ENCODE measurements at regions not wholly inside any gene's neighbourhood (a gene's known extent, or its start where the extent isn't known, plus 50 kb on each side); places are given as distances from the start of the nearest gene placed in this dataset.

DNA sequence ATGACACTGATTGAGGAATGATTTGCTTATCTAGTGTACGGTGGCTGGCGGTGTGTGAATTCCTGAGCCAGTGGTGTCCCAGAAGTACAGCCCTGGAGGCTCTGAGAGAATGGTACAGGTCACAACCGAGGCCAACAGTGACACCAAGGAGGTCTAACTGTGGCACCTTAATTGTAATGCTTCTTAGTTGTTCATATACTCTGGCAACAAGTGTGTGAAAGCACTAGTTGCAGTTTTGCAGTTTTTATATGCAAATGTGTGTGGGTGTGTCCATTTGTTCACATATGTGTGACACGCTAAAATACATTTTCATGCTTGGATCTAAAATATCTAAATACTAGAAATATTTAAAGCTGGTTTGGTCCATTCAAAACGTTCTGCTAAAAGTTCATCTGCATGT lies 185.3 kb upstream of the FMN2 start:
- no peak overlapping the region for H3K27ac Mint-ChIP-seq
- no peaks in the 10 kb centered on the region for H3K27me3 Mint-ChIP-seq
- no peaks in the 10 kb centered on the region for H3K36me3 Mint-ChIP-seq (ENCODE audit: low read depth)
- H3K4me3 Mint-ChIP-seq = no peak overlapping the region
- no peak for DNase-seq
- H3K4me1 Mint-ChIP-seq = no peaks in the 10 kb centered on the region
- H3K9me3 Mint-ChIP-seq = no peaks in the 10 kb centered on the region
- intact Hi-C loops (cut with micrococcal nuclease) = no loop called here

DNA sequence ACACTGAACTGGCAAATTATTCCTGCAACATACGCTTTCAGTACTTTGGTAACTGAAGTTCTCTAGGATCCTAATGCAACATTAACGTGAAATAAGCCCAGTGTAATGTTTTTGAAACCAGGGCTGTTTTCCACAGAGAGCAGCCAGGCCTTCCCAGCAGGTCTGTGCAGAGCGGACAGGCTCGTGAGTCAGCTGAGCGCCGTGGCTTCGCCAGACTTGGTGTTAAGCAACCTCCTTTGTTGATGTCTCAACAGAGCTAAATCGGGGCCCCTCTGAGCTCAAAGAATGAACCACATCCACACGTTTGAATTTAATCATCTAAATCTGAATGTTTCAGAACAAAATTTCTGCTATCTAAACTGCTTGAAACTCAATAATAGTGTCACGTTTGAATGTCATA lies 181.8 kb upstream of the FMN2 start:
- Mint-ChIP-seq H3K9me3 (no peaks in the 10 kb centered on the region), H3K4me1 (no peaks in the 10 kb centered on the region), H3K27me3 (peaks cover 1% of the 10 kb centered on the region), H3K4me3 (no peak overlapping the region), H3K27ac (no peak overlapping the region), H3K36me3 (ENCODE audit: low read depth) (no peaks in the 10 kb centered on the region)
- intact Hi-C loops (cut with micrococcal nuclease) = no loop called here
- no peak for DNase-seq

DNA sequence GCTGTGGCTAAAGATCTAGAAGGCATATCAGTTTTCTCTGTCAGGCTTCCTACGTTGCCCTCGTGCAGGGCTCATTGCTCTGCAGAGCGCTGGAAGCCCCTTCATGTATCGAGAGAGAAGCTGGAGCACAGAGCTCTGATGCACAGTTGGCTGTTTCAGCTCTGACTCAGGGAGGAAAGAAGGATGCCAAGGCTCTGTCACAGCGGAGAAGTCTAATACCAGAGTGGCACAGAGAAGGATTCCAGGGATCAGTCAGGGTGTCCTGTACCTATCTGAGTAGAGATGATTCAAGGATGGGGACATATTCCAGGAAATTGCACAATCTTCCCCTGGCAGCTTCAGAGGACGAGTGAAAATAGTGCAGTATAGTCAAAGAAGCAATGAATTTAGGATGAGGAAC lies 179.2 kb upstream of the FMN2 start:
- Mint-ChIP-seq H3K4me1 (no peaks in the 10 kb centered on the region), H3K4me3 (no peak overlapping the region), H3K27me3 (peaks cover 5% of the 10 kb centered on the region), H3K9me3 (no peaks in the 10 kb centered on the region), H3K27ac (no peak overlapping the region), H3K36me3 (ENCODE audit: low read depth) (no peaks in the 10 kb centered on the region)
- DNase-seq = no peak
- intact Hi-C loops (cut with micrococcal nuclease) = no loop called here

DNA sequence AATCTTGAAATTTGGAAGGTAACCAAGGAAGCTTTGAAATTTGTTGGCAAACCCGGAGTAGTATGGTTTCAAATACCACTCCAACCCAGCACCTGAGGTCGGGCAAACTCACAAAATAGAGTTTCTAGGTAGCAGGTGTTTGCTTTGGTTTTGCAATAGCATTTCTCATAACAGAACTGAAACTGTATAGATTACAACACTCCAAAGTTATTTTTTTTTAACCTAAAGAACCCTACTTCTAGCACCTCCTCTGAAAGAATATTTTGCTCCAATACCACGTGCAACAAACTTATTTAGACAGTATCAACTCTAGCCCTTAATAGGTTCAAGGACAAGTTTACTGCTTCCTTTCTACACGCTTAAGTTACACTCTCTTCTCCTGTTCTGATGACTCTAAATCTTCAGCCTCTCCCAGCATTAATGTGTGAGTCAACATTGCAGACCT lies 178.5 kb upstream of the FMN2 start:
- Mint-ChIP-seq H3K4me3 (no peak overlapping the region), H3K4me1 (no peaks in the 10 kb centered on the region), H3K27ac (no peak overlapping the region), H3K36me3 (ENCODE audit: low read depth) (no peaks in the 10 kb centered on the region), H3K27me3 (peaks cover 5% of the 10 kb centered on the region), H3K9me3 (no peaks in the 10 kb centered on the region)
- intact Hi-C loops (cut with micrococcal nuclease) = no loop called here
- DNase-seq = no peak

DNA sequence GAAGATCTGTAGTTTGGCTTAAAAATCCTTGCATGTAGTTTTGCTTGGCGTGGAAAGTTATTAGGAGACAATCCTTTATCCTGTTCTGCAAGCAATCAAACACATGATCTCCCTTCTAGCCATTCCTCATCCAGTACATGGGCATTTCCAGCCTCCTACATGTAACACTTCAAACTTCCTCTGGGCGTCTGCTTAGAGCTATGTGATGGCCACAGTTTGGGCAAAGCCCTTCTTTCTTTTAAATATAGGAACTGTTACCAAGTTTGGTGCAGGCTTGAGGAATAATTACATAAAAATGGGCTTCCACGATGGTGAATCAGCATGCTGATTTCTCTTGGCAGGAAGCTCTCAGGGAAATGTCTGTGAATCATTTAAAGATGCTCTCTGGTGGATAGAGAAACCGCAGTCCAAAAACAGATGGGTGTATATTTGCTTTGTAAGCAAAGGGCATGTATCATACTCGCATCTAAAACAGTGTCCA lies 176.9 kb upstream of the FMN2 start:
- DNase-seq = no peak
- Mint-ChIP-seq H3K4me3 (no peak overlapping the region), H3K27me3 (peaks cover 7% of the 10 kb centered on the region), H3K36me3 (ENCODE audit: low read depth) (no peaks in the 10 kb centered on the region), H3K27ac (no peak overlapping the region), H3K4me1 (no peaks in the 10 kb centered on the region), H3K9me3 (no peaks in the 10 kb centered on the region)
- intact Hi-C loops (cut with micrococcal nuclease) = no loop called here

DNA sequence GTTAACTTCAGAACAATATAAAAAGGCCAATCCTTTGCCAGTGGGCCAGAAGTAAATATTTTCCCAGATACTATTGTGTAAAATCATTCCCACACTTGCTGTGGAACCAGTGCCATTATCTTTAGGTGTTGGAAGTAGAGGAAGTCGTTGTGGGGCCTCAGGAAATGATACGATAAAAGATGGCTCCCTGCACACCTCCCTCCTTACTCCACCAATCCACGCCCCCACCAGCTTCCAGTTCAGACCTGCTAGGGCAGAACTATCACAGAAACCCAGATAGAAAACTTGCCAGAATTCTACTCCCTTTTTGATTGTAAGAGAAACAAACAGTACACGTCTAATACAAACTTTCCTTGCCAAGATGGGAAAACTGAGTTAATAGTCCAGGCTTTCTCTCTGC lies 173.0 kb upstream of the FMN2 start:
- peaks cover 6% of the 10 kb centered on the region for H3K9me3 Mint-ChIP-seq
- H3K4me3 Mint-ChIP-seq = no peak overlapping the region
- peaks cover 5% of the 10 kb centered on the region for H3K4me1 Mint-ChIP-seq
- intact Hi-C loops (cut with micrococcal nuclease) = no loop called here
- no peak overlapping the region for H3K27ac Mint-ChIP-seq
- peaks cover 12% of the 10 kb centered on the region for H3K27me3 Mint-ChIP-seq
- no peak for DNase-seq
- H3K36me3 Mint-ChIP-seq (ENCODE audit: low read depth) = no peaks in the 10 kb centered on the region

DNA sequence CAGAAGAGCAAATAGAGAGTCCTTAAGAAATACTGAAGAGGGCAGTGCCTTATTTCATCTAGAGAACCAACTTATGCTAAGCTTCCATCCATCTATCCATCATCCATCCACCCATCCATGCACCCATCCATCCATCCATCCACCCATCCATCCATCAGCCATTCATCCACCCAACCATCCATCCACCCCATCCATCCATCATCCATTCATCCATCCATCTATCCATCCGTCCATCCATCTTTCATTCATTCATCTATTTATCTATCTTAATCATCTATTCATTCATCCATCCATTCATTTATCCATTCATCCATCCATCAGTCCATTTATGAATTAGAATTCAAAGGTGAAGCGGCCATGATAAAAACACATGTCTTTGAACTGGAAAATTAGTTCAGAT lies 171.5 kb upstream of the FMN2 start:
- DNase-seq = no peak
- Mint-ChIP-seq H3K36me3 (ENCODE audit: low read depth) (no peaks in the 10 kb centered on the region), H3K9me3 (peaks cover 6% of the 10 kb centered on the region), H3K27ac (no peak overlapping the region), H3K4me1 (peaks cover 5% of the 10 kb centered on the region), H3K27me3 (peaks cover 11% of the 10 kb centered on the region), H3K4me3 (no peak overlapping the region)
- intact Hi-C loops (cut with micrococcal nuclease) = no loop called here

DNA sequence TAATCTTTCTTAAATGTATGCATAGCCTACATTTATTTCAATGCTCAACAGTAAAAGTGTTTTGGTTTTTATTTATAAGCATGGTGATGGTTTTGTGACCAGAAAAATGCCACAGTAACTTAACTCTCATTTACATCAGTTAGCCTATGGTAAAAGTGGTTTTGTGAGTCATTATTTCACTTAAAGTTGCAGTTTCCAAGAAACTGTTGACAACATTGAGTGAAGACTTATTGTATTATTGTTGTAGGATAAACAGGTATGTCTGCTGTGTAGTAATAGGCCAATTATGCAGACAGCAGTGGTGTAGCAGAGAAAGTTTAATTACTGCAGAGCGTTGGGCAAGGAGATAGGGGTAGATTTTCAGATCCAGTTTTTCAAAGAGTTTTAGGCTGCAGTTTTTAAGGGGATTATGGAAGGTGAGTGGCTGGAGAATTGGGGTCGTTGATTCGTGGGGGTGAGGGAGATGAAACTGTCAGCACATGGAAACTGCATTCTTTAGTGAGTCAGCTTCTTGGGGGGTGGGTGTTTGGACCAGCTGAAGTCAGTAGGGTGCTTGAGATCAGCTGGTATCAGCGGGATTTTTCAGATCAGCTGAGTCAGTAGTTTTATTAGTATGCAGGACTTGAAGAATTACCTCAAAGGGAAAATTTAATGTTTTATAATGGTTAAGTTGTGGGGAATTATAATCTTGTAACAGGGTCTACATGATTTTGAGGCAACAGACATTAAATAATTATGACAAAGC lies 168.7 kb upstream of the FMN2 start:
- H3K36me3 Mint-ChIP-seq (ENCODE audit: low read depth) = no peaks in the 10 kb centered on the region
- H3K9me3 Mint-ChIP-seq = peaks cover 6% of the 10 kb centered on the region
- no peak for DNase-seq
- H3K27ac Mint-ChIP-seq = no peak overlapping the region
- peaks cover 7% of the 10 kb centered on the region for H3K27me3 Mint-ChIP-seq
- H3K4me3 Mint-ChIP-seq = no peak overlapping the region
- intact Hi-C loops (cut with micrococcal nuclease) = no loop called here
- H3K4me1 Mint-ChIP-seq = peaks cover 5% of the 10 kb centered on the region

DNA sequence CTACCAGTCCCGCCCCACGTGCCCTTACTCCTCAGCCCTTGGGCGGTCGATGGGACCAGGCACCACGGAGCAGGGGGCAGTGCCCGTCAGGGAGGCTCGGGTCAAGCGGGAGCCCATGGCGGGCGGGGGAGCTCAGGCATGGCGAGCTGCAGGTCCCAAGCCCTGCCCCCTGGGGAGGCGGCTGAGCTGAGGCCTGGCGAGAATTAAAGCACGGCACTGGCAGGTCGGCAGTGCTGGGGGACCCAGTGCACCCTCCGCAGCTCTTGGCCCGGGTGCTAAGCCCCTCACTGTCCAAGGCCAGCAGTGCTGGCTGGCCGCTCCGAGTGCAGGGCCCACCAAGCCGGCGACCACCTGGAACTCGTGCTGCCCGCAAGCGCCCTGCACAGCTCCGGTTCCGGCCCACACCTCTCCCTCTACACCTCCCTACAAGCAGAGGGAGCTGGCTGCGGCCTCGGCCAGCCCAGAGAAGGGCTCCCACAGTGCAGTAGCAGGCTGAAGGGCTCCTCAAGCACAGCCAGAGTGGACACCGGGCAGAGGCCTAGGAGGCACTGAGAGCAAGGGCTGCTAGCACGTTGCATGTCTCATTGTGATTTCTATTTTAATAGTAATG lies 166.8 kb upstream of the FMN2 start:
- H3K9me3 Mint-ChIP-seq = peaks cover 6% of the 10 kb centered on the region
- no peak overlapping the region for H3K27ac Mint-ChIP-seq
- H3K4me3 Mint-ChIP-seq = no peak overlapping the region
- H3K27me3 Mint-ChIP-seq = peaks cover 5% of the 10 kb centered on the region
- no peaks in the 10 kb centered on the region for H3K36me3 Mint-ChIP-seq (ENCODE audit: low read depth)
- H3K4me1 Mint-ChIP-seq = peaks cover 5% of the 10 kb centered on the region
- intact Hi-C loops (cut with micrococcal nuclease) = no loop called here
- DNase-seq = no peak

DNA sequence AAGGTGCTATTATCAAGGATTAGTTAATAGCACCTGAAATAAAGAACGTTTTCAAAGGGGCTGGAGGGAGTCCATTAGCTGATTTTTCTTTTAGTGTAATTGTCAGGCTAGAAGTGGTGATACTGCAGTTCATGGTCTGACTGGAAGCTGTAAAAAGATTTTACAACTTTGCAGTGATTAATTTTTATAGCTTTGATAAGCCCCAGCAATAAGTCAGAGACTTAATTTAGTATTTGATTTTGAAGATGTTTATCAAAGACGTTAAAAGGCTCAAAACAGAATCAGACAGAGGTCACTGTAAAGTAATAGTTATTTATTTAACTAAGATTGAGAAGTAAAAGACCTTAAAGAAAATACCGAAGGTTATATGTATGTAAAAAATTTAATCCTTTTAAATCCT lies 165.5 kb upstream of the FMN2 start:
- DNase-seq = no peak
- no peak overlapping the region for H3K4me3 Mint-ChIP-seq
- no peak overlapping the region for H3K27ac Mint-ChIP-seq
- no peaks in the 10 kb centered on the region for H3K27me3 Mint-ChIP-seq
- intact Hi-C loops (cut with micrococcal nuclease) = no loop called here
- peaks cover 5% of the 10 kb centered on the region for H3K4me1 Mint-ChIP-seq
- H3K36me3 Mint-ChIP-seq (ENCODE audit: low read depth) = no peaks in the 10 kb centered on the region
- H3K9me3 Mint-ChIP-seq = no peaks in the 10 kb centered on the region

DNA sequence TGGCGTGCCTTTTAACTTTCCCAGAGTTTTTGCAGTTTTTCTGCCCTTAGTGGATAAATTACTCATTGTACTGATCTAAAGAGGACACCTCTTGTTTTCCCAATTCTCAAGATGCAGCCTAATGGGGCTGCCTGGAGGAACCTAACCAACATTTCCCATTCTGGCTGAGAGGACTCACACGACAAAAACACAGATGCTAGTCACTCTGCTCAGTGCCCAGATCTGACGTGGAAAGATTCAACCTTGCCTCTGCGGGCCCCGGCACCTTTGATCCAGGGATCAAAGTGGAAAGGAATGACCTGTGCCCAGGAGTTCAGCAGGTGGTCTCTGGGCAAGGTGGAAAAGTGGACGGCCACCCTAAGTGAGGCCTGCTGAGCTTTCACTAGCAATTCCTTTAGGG lies 162.4 kb upstream of the FMN2 start:
- no peaks in the 10 kb centered on the region for H3K9me3 Mint-ChIP-seq
- H3K27me3 Mint-ChIP-seq = no peaks in the 10 kb centered on the region
- H3K4me3 Mint-ChIP-seq = no peak overlapping the region
- H3K4me1 Mint-ChIP-seq = no peaks in the 10 kb centered on the region
- intact Hi-C loops (cut with micrococcal nuclease) = no loop called here
- no peak for DNase-seq
- no peak overlapping the region for H3K27ac Mint-ChIP-seq
- no peaks in the 10 kb centered on the region for H3K36me3 Mint-ChIP-seq (ENCODE audit: low read depth)

DNA sequence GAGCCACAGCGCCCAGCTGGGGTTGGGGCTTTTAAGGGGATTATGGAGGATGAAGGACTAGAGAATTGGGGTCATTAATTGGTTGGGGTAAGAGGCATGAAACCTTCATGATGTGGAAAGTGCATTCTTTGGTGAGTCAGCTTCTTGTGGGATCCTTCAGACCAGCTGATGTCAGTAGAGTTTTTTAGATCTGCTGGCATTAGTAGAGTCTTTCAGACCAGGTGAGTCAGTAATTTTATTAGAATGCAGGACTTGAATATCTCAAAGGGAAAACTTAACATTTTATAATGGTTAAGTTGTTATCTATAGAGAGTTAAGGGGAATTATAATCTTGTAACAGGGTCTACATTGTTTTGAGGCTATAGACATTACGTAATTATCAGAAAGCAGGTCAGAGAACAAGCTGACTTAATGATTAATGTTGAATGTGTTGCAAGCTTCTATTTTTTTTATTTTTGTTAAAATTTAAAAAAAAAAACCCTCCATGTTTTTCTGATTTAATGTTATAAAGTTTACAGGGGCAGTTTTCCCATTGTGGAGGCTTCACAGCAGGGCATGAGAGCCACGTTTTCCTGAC lies 160.9 kb upstream of the FMN2 start:
- Mint-ChIP-seq H3K36me3 (ENCODE audit: low read depth) (no peaks in the 10 kb centered on the region), H3K9me3 (no peaks in the 10 kb centered on the region), H3K27me3 (no peaks in the 10 kb centered on the region), H3K4me3 (no peak overlapping the region), H3K27ac (no peak overlapping the region), H3K4me1 (no peaks in the 10 kb centered on the region)
- no peak for DNase-seq
- intact Hi-C loops (cut with micrococcal nuclease) = no loop called here

DNA sequence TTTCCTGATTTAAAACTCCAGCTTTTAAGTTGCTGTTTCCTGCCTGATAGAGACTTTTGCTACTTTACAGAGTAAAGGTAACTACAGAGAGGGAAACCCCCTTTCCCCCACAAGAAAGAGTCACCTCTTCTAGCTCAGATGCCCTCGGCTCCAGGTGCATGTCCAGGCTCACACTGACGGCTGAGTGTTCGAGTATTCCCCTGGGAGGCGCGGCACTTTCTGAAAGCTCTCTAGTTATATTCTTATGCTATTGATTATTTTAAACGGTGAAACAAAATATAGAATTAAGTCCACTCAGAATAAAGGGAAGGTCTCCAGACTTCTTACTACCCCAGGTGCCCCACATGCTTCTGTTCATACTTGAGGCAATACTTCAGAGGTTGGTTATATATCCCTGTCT lies 160.3 kb upstream of the FMN2 start:
- H3K9me3 Mint-ChIP-seq = no peaks in the 10 kb centered on the region
- no peak overlapping the region for H3K27ac Mint-ChIP-seq
- no peaks in the 10 kb centered on the region for H3K36me3 Mint-ChIP-seq (ENCODE audit: low read depth)

DNA sequence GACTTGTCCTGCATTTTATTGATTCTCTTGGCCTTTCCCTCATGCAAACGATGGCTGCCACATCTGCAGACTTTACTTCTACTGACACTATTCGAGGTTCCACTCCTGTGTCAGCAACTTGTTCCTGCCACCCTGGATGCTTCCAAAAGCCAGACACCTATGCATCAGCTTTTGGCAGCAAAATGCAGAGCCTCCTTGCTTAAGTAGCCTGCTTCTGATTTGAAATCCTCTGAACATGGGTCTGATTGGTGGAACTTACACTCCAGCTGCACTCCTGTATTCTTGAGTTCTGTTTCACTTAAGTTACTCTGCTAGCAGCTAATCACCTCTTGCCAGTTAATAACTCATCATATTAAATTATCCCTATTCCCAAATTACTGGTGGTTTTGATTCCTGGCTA lies 152.1 kb upstream of the FMN2 start:
- intact Hi-C loops (cut with micrococcal nuclease) = no loop called here
- H3K4me1 Mint-ChIP-seq = no peaks in the 10 kb centered on the region
- H3K27ac Mint-ChIP-seq = no peak overlapping the region
- H3K36me3 Mint-ChIP-seq (ENCODE audit: low read depth) = no peaks in the 10 kb centered on the region
- H3K27me3 Mint-ChIP-seq = no peaks in the 10 kb centered on the region
- H3K9me3 Mint-ChIP-seq = peaks cover 8% of the 10 kb centered on the region
- H3K4me3 Mint-ChIP-seq = no peak overlapping the region
- no peak for DNase-seq

More for the DNA sequence above, 160.3 kb upstream of the FMN2 start:
- intact Hi-C loops (cut with micrococcal nuclease) = no loop called here
- Mint-ChIP-seq H3K4me3 (no peak overlapping the region), H3K4me1 (no peaks in the 10 kb centered on the region), H3K27me3 (no peaks in the 10 kb centered on the region)
- DNase-seq = no peak

Measured in activated CD4-positive, alpha-beta T cell treated with anti-CD3 and anti-CD28 coated beads, Interleukin-2, amount 10 ng/mL, durations not matched to agents 24 days and 14 days (primary cell).